BLaER1 (cell line): ENCODE measurements at regions not wholly inside any gene's neighbourhood (a gene's known extent, or its start where the extent isn't known, plus 50 kb on each side); places are given as distances from the start of the nearest gene placed in this dataset.
"Not testable (repeated sequence)": the region's sequence is repeated elsewhere in the genome, so short reads cannot be mapped to it uniquely, and the experiment has no call there.

ENCODE experiments used
- H3K27ac ChIP-seq: shearing (Covaris generic); formaldehyde crosslinking; 2 replicates; pipeline ENCODE4 v1.8.1; 2022
- H3K27me3 ChIP-seq: shearing (Covaris generic); formaldehyde crosslinking; 2 replicates; pipeline ENCODE4 v1.8.1; 2022
- H3K36me3 ChIP-seq: shearing (Covaris generic); formaldehyde crosslinking; 2 replicates; pipeline ENCODE4 v1.8.1; 2022
- H3K4me1 ChIP-seq: shearing (Covaris generic); formaldehyde crosslinking; 2 replicates; pipeline ENCODE4 v1.8.1; 2022
- H3K4me2 ChIP-seq: shearing (Covaris generic); formaldehyde crosslinking; 2 replicates; pipeline ENCODE4 v1.8.1; 2022
- H3K4me3 ChIP-seq: shearing (Covaris generic); formaldehyde crosslinking; 2 replicates; pipeline ENCODE4 v1.8.1; 2022
- H3K9ac ChIP-seq: shearing (Covaris generic); formaldehyde crosslinking; 2 replicates; pipeline ENCODE4 v1.8.1; 2022
- H3K9me3 ChIP-seq: shearing (Covaris generic); formaldehyde crosslinking; 2 replicates; pipeline ENCODE4 v1.8.1; 2022
- H4K20me1 ChIP-seq: shearing (Covaris generic); formaldehyde crosslinking; 2 replicates; pipeline ENCODE4 v1.8.1; 2022
- Cebpa-rat ChIP-seq: shearing (Covaris generic); IDR thresholded peaks from 2 replicates; pipeline ENCODE4 v1.8.1; 2022

- Histone ChIP-seq H3K27me3 (no peaks in the 10 kb centered on the region), H3K36me3 (no peaks in the 10 kb centered on the region), H3K4me1 (no peaks in the 10 kb centered on the region), H3K27ac (no peak overlapping the region), H3K4me2 (no peak overlapping the region), H3K9me3 (peaks cover 24% of the 10 kb centered on the region), H3K4me3 (no peak overlapping the region), H3K9ac (no peak overlapping the region), H4K20me1 (no peaks in the 10 kb centered on the region)
- TF ChIP-seq Cebpa-rat: no peak
Measured at GRCh38 chr2:142307616-142308115, 176.8 kb upstream of the LRP1B start.

- no peak overlapping the region for H3K9ac ChIP-seq
- TF ChIP-seq Cebpa-rat: no peak
- no peaks in the 10 kb centered on the region for H3K27me3 ChIP-seq
- no peak overlapping the region for H3K27ac ChIP-seq
- peaks cover 24% of the 10 kb centered on the region for H3K9me3 ChIP-seq
- H3K36me3 ChIP-seq: no peaks in the 10 kb centered on the region
- no peak overlapping the region for H3K4me3 ChIP-seq
- no peaks in the 10 kb centered on the region for H3K4me1 ChIP-seq
- H4K20me1 ChIP-seq: no peaks in the 10 kb centered on the region
- H3K4me2 ChIP-seq: no peak overlapping the region
Measured at GRCh38 chr2:142307086-142307485, 176.3 kb upstream of the LRP1B start.

DNA sequence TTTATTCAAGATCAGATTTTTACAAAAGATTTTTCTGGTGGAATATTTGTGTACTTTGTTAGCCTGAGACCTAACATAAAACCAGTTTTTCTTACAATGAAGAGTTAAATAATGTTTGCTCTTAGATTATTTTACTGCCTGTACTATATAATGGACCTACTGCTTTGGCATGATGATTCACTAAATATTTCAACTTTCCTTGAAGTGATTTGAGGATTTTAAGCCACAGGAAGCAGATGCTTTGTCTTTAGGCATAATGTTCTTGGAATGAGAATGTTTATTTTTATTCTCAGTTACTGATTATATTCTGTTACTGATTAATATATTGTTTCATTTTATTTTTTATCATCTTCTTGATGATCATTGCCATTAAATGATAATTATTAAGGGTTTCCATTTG, 175.3 kb upstream of the LRP1B start:
- Histone ChIP-seq H3K27ac (no peak overlapping the region), H3K4me1 (no peaks in the 10 kb centered on the region), H3K4me2 (no peak overlapping the region), H3K9me3 (peaks cover 18% of the 10 kb centered on the region), H4K20me1 (no peaks in the 10 kb centered on the region), H3K9ac (no peak overlapping the region), H3K4me3 (no peak overlapping the region), H3K36me3 (no peaks in the 10 kb centered on the region), H3K27me3 (no peaks in the 10 kb centered on the region)
- no peak for TF ChIP-seq Cebpa-rat

DNA sequence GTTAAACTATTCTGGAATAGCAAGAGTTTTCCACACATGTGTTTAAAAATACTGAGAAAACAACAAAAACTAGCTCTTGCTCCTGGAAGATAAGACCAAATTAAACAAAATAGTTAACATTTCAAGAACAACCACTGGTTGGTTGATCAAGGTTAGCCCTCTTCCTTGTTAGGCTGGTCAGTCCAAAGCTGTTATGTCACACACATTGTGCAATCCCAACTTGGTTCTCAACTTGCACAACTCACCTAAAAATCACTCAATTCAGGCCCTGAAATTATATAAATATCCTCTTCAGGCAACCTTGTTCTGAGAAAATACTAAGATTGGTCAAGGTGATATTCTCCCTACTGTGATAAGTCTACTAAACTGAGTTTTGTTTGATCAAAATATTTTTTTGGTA, 169.7 kb upstream of the LRP1B start:
- H3K27ac ChIP-seq: no peak overlapping the region

GRCh38 chr2:142299021-142299420, 168.2 kb upstream of the LRP1B start:
- H3K4me1 ChIP-seq: no peaks in the 10 kb centered on the region
- no peaks in the 10 kb centered on the region for H3K36me3 ChIP-seq
- H3K9me3 ChIP-seq: no peaks in the 10 kb centered on the region
- TF ChIP-seq Cebpa-rat: no peak
- no peak overlapping the region for H3K9ac ChIP-seq
- H3K4me2 ChIP-seq: no peak overlapping the region
- no peak overlapping the region for H3K27ac ChIP-seq
- H3K27me3 ChIP-seq: no peaks in the 10 kb centered on the region
- no peaks in the 10 kb centered on the region for H4K20me1 ChIP-seq
- H3K4me3 ChIP-seq: no peak overlapping the region

More for the DNA sequence above, 169.7 kb upstream of the LRP1B start:
- Histone ChIP-seq H3K9me3 (no peaks in the 10 kb centered on the region), H3K9ac (no peak overlapping the region), H4K20me1 (no peaks in the 10 kb centered on the region), H3K27me3 (no peaks in the 10 kb centered on the region), H3K4me2 (no peak overlapping the region), H3K4me3 (no peak overlapping the region), H3K4me1 (no peaks in the 10 kb centered on the region), H3K36me3 (no peaks in the 10 kb centered on the region)
- no peak for TF ChIP-seq Cebpa-rat

GRCh38 chr2:142294225-142294624, 163.4 kb upstream of the LRP1B start:
- no peaks in the 10 kb centered on the region for H4K20me1 ChIP-seq
- no peak for TF ChIP-seq Cebpa-rat
- no peak overlapping the region for H3K9ac ChIP-seq
- H3K4me2 ChIP-seq: no peak overlapping the region
- no peaks in the 10 kb centered on the region for H3K36me3 ChIP-seq
- H3K27me3 ChIP-seq: no peaks in the 10 kb centered on the region
- H3K4me3 ChIP-seq: no peak overlapping the region
- no peak overlapping the region for H3K27ac ChIP-seq
- no peaks in the 10 kb centered on the region for H3K4me1 ChIP-seq
- H3K9me3 ChIP-seq: no peaks in the 10 kb centered on the region

- Histone ChIP-seq H3K27ac (no peak overlapping the region), H3K4me2 (no peak overlapping the region), H3K4me1 (no peaks in the 10 kb centered on the region), H3K9me3 (no peaks in the 10 kb centered on the region), H3K4me3 (no peak overlapping the region), H3K9ac (no peak overlapping the region), H4K20me1 (no peaks in the 10 kb centered on the region), H3K36me3 (no peaks in the 10 kb centered on the region), H3K27me3 (no peaks in the 10 kb centered on the region)
- no peak for TF ChIP-seq Cebpa-rat
Measured at GRCh38 chr2:142291969-142292368, 161.2 kb upstream of the LRP1B start.

GRCh38 chr2:142290931-142291330, 160.1 kb upstream of the LRP1B start:
- no peaks in the 10 kb centered on the region for H3K4me1 ChIP-seq
- H3K27ac ChIP-seq: no peak overlapping the region
- H3K4me3 ChIP-seq: no peak overlapping the region
- H3K9me3 ChIP-seq: no peaks in the 10 kb centered on the region
- H3K36me3 ChIP-seq: no peaks in the 10 kb centered on the region
- no peaks in the 10 kb centered on the region for H3K27me3 ChIP-seq
- TF ChIP-seq Cebpa-rat: no peak
- no peak overlapping the region for H3K9ac ChIP-seq
- no peaks in the 10 kb centered on the region for H4K20me1 ChIP-seq
- no peak overlapping the region for H3K4me2 ChIP-seq

- no peaks in the 10 kb centered on the region for H3K27me3 ChIP-seq
- no peak overlapping the region for H3K9ac ChIP-seq
- H3K27ac ChIP-seq: no peak overlapping the region
- no peaks in the 10 kb centered on the region for H4K20me1 ChIP-seq
- TF ChIP-seq Cebpa-rat: no peak
- H3K9me3 ChIP-seq: no peaks in the 10 kb centered on the region
- H3K36me3 ChIP-seq: no peaks in the 10 kb centered on the region
- H3K4me1 ChIP-seq: no peaks in the 10 kb centered on the region
- H3K4me2 ChIP-seq: no peak overlapping the region
- H3K4me3 ChIP-seq: no peak overlapping the region
Measured at GRCh38 chr2:142286618-142287017, 155.8 kb upstream of the LRP1B start.

- Histone ChIP-seq H3K36me3 (no peaks in the 10 kb centered on the region), H3K4me3 (no peak overlapping the region), H3K27ac (no peak overlapping the region), H3K27me3 (no peaks in the 10 kb centered on the region), H3K4me2 (no peak overlapping the region), H3K9me3 (no peaks in the 10 kb centered on the region), H3K9ac (no peak overlapping the region), H3K4me1 (no peaks in the 10 kb centered on the region), H4K20me1 (no peaks in the 10 kb centered on the region)
- TF ChIP-seq Cebpa-rat: no peak
Measured at GRCh38 chr2:142285480-142285879, 154.7 kb upstream of the LRP1B start.

- not testable (repeated sequence) for H3K4me2 ChIP-seq, H3K4me1 ChIP-seq, H4K20me1 ChIP-seq, H3K36me3 ChIP-seq, H3K27me3 ChIP-seq, H3K9me3 ChIP-seq, H3K27ac ChIP-seq, H3K4me3 ChIP-seq, H3K9ac ChIP-seq
Measured at GRCh38 chr2:142284336-142284735, 153.5 kb upstream of the LRP1B start.
